ENCODE measurements at regions not wholly inside any gene's neighbourhood (a gene's known extent, or its start where the extent isn't known, plus 50 kb on each side); places are given as distances from the start of the nearest gene placed in this dataset.

- Mint-ChIP-seq H3K4me1 (no peaks in the 10 kb centered on the region), H3K9me3 (no peaks in the 10 kb centered on the region)
- no peak for TF ChIP-seq CTCF (conservative IDR thresholded peaks at IDR 0.05)
Observed at GRCh38 chr18:78496079-78496478, 483.5 kb upstream of the SALL3 start.

GRCh38 chr18:78497641-78498040 is 482.0 kb upstream of the SALL3 start:
- Mint-ChIP-seq H3K27me3 (ENCODE audit: low read depth) (no peaks in the 10 kb centered on the region), H3K36me3 (ENCODE audit: low read depth) (no peaks in the 10 kb centered on the region), H3K9me3 (no peaks in the 10 kb centered on the region), H3K4me3 (no peak overlapping the region), H3K27ac (ENCODE audit: unreplicated experiment) (no peak overlapping the region), H3K4me1 (no peaks in the 10 kb centered on the region)
- TF ChIP-seq CTCF (conservative IDR thresholded peaks at IDR 0.05) = no peak
- no peak for DNase-seq (ENCODE audit: low read depth, low spot score)

More at GRCh38 chr18:78496079-78496478, 483.5 kb upstream of the SALL3 start:
- Mint-ChIP-seq H3K27ac (ENCODE audit: unreplicated experiment) (no peak overlapping the region), H3K4me3 (no peak overlapping the region), H3K36me3 (ENCODE audit: low read depth) (peaks cover 4% of the 10 kb centered on the region), H3K27me3 (ENCODE audit: low read depth) (no peaks in the 10 kb centered on the region)
- DNase-seq (ENCODE audit: low read depth, low spot score) = no peak

GRCh38 chr18:78499586-78499985 is 480.0 kb upstream of the SALL3 start:
- Mint-ChIP-seq H3K27me3 (ENCODE audit: low read depth) (no peaks in the 10 kb centered on the region), H3K4me3 (no peak overlapping the region), H3K9me3 (no peaks in the 10 kb centered on the region), H3K4me1 (no peaks in the 10 kb centered on the region), H3K36me3 (ENCODE audit: low read depth) (no peaks in the 10 kb centered on the region), H3K27ac (ENCODE audit: unreplicated experiment) (no peak overlapping the region)
- DNase-seq (ENCODE audit: low read depth, low spot score) = no peak
- TF ChIP-seq CTCF (conservative IDR thresholded peaks at IDR 0.05) = no peak

GRCh38 chr18:78501251-78501650 is 478.4 kb upstream of the SALL3 start:
- peaks cover 6% of the 10 kb centered on the region for H3K4me1 Mint-ChIP-seq
- no peak overlapping the region for H3K27ac Mint-ChIP-seq (ENCODE audit: unreplicated experiment)
- no peak for TF ChIP-seq CTCF (conservative IDR thresholded peaks at IDR 0.05)
- DNase-seq (ENCODE audit: low read depth, low spot score) = no peak
- no peak overlapping the region for H3K4me3 Mint-ChIP-seq
- H3K9me3 Mint-ChIP-seq = no peaks in the 10 kb centered on the region
- no peaks in the 10 kb centered on the region for H3K27me3 Mint-ChIP-seq (ENCODE audit: low read depth)
- peaks cover under 1% of the 10 kb centered on the region for H3K36me3 Mint-ChIP-seq (ENCODE audit: low read depth)

GRCh38 chr18:78503129-78503528 is 476.5 kb upstream of the SALL3 start:
- H3K4me3 Mint-ChIP-seq = no peak overlapping the region
- H3K4me1 Mint-ChIP-seq = peaks cover 22% of the 10 kb centered on the region
- no peak overlapping the region for H3K27ac Mint-ChIP-seq (ENCODE audit: unreplicated experiment)
- DNase-seq (ENCODE audit: low read depth, low spot score) = no peak
- no peaks in the 10 kb centered on the region for H3K27me3 Mint-ChIP-seq (ENCODE audit: low read depth)
- no peak for TF ChIP-seq CTCF (conservative IDR thresholded peaks at IDR 0.05)
- H3K9me3 Mint-ChIP-seq = no peaks in the 10 kb centered on the region
- peaks cover 4% of the 10 kb centered on the region for H3K36me3 Mint-ChIP-seq (ENCODE audit: low read depth)

Measured in neural crest cell (in vitro differentiated cells).